Vagina (tissue), 2 donors: ENCODE measurements at regions not wholly inside any gene's neighbourhood (a gene's known extent, or its start where the extent isn't known, plus 50 kb on each side); places are given as distances from the start of the nearest gene placed in this dataset.

Source experiments
- POLR2A ChIP-seq, 2 donors: fragments of 450-650 bp; IDR thresholded peaks; one replicate each; pipeline ENCODE4 v1.6.1; 2017; ENCODE audit warnings: antibody characterized with exemption in 2 of 2, mild to moderate bottlenecking in 2 of 2, moderate library complexity in 2 of 2
- TF ChIP-seq, protein P1 (sequence below), 3 experiments: fragments of 450-650 bp in 2 of 3; fragments of 200-600 bp in 1 of 3; sonication (generic) in 1 of 3; IDR thresholded peaks; one replicate each; pipeline ENCODE4 v1.5.1; 2017 to 2019; ENCODE audit warnings: antibody characterized with exemption in 3 of 3, mild to moderate bottlenecking in 2 of 3, moderate library complexity in 2 of 3

DNA sequence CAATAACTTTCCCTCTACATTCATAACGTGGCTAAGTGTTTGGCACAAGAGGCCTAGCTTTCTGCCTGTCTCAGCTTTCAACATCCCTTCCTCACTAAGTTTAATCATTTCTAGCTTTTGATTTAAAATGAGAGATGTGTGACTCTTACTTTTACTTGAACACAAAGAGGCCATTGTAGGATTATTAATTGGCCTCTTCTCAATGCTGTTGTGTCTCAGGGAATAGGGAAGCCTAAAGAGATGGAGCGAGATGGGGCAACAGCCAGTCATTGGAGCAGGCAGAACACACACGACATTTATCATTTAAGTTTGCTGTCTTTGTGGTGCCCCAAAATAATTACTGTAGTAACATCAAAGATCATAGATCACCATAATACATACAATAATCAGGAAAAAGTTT, 167.1 kb upstream of the TRIM24 start:
- TF ChIP-seq, protein P1, sequence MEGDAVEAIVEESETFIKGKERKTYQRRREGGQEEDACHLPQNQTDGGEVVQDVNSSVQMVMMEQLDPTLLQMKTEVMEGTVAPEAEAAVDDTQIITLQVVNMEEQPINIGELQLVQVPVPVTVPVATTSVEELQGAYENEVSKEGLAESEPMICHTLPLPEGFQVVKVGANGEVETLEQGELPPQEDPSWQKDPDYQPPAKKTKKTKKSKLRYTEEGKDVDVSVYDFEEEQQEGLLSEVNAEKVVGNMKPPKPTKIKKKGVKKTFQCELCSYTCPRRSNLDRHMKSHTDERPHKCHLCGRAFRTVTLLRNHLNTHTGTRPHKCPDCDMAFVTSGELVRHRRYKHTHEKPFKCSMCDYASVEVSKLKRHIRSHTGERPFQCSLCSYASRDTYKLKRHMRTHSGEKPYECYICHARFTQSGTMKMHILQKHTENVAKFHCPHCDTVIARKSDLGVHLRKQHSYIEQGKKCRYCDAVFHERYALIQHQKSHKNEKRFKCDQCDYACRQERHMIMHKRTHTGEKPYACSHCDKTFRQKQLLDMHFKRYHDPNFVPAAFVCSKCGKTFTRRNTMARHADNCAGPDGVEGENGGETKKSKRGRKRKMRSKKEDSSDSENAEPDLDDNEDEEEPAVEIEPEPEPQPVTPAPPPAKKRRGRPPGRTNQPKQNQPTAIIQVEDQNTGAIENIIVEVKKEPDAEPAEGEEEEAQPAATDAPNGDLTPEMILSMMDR (IDR thresholded peaks at IDR 0.05): no peak
- TF ChIP-seq POLR2A (IDR thresholded peaks at IDR 0.05): no peak
